ENCODE measurements at regions not wholly inside any gene's neighbourhood (a gene's known extent, or its start where the extent isn't known, plus 50 kb on each side); places are given as distances from the start of the nearest gene placed in this dataset.

DNA sequence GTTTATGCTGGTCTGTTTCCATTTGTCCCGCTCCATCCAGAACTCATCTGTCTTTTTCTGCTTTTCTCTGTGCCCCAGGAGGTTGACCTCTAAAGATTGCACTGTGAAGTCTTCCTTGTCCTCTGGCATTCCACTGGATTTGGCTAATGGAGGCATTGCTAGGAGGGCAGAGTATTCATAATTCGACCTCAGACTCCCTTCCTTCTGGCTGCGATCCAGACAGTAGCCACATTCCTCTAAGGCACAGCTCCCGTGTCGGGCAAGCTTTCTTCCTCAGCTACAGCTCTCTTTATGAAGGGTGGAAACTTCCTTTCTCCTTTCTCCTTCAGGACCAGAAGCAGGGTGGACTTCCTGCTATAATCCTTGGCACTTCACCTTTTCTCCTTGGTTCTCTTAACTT lies 175.9 kb downstream of the BAMBI start:
- FAIRE-seq (no peak), DNase-seq (ENCODE audit: insufficient read length, low spot score) (no peak)

- DNase-seq (ENCODE audit: insufficient read length, low spot score) (no peak), FAIRE-seq (no peak)
Measured at GRCh38 chr10:28857164-28857563, 179.8 kb downstream of the BAMBI start.

GRCh38 chr10:28858646-28859045 lies 181.3 kb downstream of the BAMBI start:
- DNase-seq (ENCODE audit: insufficient read length, low spot score) (no peak), FAIRE-seq (no peak)

DNA sequence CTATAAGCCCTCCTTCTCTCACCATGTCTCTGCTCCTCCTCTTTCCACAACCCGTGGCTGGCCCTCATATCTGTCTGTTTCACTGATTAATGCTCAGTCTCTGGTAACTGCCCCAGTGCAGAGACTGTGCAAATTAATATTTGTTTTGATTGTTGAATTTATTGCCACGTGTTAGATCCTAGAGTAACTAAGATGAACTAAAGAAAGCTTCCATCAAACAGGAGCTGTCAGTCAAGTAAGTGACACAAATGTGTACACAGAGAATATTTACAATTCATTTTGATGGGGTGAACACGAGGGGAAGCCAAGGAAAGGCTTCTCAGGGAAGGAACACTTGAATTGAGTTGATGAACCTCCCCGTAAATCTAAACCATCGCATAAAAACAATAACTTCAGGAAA lies 182.5 kb downstream of the BAMBI start:
- FAIRE-seq, result no peak
- DNase-seq (ENCODE audit: insufficient read length, low spot score), result no peak

DNA sequence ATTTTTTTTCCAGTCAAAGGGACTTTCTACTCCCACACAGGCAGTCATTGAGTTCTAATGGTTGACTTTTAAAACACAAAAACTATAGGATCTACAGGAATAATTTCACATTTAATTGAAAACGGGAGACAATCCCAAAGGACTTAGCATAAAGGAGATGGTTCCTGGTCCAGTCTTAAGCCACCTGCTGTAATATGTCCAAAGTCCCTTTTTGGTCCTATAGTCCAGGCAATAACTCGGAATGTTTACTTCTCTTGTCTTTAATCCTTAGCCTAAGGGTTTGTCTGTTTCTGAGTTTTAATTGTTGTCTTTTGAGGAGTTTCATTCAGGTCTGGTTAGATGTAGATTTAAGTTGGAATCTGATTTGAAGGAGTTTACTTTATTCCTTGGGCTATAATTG lies 184.9 kb downstream of the BAMBI start:
- DNase-seq (ENCODE audit: insufficient read length, low spot score) (no peak), FAIRE-seq (no peak)

GRCh38 chr10:28869606-28870201 lies 192.4 kb downstream of the BAMBI start:
- FAIRE-seq, result no peak
- DNase-seq (ENCODE audit: insufficient read length, low spot score), result no peak

DNA sequence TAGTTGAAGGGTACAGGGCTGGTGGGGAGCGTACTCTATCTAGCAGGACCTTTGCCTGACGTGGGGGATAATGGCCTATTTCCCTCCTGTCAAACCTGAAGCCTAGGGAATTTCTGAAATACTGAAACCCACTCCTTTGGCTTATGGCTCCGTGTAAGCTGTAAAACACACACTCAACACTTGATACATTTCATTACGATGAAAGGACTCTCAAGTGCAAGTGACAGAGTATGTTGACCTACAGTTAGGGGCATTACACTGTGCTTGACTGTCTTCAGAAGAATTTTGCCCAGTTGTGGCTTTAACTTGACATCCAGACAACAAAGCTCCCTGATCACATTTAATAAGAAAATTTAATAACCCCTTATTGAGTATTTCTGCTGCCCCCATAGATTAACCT lies 194.3 kb downstream of the BAMBI start:
- no peak for FAIRE-seq
- DNase-seq (ENCODE audit: insufficient read length, low spot score), result no peak

GRCh38 chr10:28872587-28873165 lies 195.4 kb downstream of the BAMBI start:
- no peak for FAIRE-seq
- DNase-seq (ENCODE audit: insufficient read length, low spot score), result no peak

GRCh38 chr10:28873540-28873939 lies 196.2 kb downstream of the BAMBI start:
- DNase-seq (ENCODE audit: insufficient read length, low spot score) (no peak), FAIRE-seq (no peak)

DNA sequence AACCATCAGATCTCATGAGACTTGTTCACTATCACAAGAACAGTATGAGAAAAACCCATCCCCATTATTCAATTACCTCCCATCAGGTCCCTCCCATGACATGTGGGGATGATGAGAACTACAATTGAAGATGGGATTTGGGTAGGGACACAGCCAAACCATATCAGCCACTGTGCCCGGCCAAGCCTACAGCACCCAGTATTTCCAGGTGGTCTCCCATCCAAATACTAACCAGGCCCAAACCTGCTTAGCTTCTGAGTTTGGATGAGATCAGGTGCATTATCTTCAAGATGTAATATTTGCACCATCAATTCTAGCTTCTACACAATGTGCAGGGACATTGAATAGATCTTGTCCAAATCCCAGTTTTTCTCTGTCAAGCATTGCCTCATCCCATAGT lies 196.9 kb downstream of the BAMBI start:
- no peak for FAIRE-seq

GRCh38 chr10:28875549-28876081 lies 198.3 kb downstream of the BAMBI start:
- DNase-seq (ENCODE audit: insufficient read length, low spot score) (no peak), FAIRE-seq (no peak)

More for the DNA sequence above, 196.9 kb downstream of the BAMBI start:
- no peak for DNase-seq (ENCODE audit: insufficient read length, low spot score)

- no peak for DNase-seq (ENCODE audit: insufficient read length, low spot score)
Measured at GRCh38 chr10:28878236-28878970, 201.1 kb downstream of the BAMBI start.

GRCh38 chr10:28879246-28879645 lies 201.9 kb downstream of the BAMBI start:
- no peak for DNase-seq (ENCODE audit: insufficient read length, low spot score)
- no peak for FAIRE-seq

More at GRCh38 chr10:28878236-28878970, 201.1 kb downstream of the BAMBI start:
- peak; percentile 4 for FAIRE-seq

- DNase-seq (ENCODE audit: insufficient read length, low spot score) (no peak), FAIRE-seq (no peak)
Measured at GRCh38 chr10:28879875-28880682, 202.8 kb downstream of the BAMBI start.

DNA sequence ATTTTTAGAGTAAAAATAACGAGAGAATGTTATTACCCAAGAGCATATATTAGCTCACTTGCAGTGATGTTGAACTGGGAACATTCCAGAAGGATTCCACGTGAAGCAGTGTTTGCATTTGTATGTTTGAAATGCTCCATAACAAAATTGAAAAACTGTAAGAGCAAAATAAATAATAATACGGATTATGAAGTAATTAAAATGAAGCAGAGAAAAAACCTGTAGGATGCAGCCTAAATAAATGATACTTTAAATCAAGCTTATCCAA lies 203.3 kb downstream of the BAMBI start:
- FAIRE-seq (no peak), DNase-seq (ENCODE audit: insufficient read length, low spot score) (no peak)

GRCh38 chr10:28881171-28881882 lies 204.0 kb downstream of the BAMBI start:
- FAIRE-seq (no peak), DNase-seq (ENCODE audit: insufficient read length, low spot score) (no peak)

- FAIRE-seq (no peak), DNase-seq (ENCODE audit: insufficient read length, low spot score) (no peak)
Measured at GRCh38 chr10:28883741-28884423, 206.6 kb downstream of the BAMBI start.

DNA sequence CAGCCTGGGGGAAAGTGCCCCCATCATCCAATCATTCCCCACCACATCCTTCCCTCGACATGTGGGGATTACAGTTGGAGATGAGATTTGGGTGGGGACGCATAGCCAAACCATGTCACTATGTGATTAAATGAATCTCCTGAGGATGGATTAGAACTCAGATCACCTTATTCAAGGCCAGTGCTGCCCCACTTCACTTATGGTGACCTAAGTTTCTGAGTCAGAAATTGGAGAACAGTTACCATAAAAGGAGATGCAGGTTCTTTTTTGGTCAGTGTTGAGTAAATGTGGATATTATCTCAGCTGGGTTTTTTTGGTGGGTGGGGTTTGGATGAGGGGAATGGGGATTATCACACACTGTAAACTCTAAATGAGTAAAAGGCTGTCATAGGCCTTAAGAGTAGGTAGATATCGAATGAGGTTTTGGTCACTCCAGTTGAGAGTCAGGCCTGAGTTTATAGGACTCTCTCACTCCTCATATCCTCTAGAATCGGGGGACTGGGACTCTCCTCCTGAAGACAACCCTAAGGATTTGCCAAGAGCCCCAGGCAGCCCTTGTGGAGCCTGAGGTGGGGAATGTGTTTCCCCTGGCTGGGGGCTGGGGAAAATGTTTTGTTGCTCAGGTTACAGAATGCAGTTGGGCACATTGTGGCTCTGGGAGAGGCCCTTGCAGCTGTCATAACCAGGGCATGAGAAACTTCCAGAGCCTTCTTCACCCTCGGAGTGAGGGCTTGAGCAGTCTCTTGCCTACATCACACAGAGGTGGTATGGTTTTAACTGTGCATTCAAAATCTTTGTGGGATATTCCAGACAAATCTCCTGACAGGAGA lies 213.0 kb downstream of the BAMBI start:
- FAIRE-seq, result no peak
- no peak for DNase-seq (ENCODE audit: insufficient read length, low spot score)

GRCh38 chr10:28891058-28891713 lies 213.9 kb downstream of the BAMBI start:
- FAIRE-seq (no peak), DNase-seq (ENCODE audit: insufficient read length, low spot score) (no peak)

All from HTR-8/SVneo (cell line).